SK-N-MC (cell line): ENCODE measurements at regions not wholly inside any gene's neighbourhood (a gene's known extent, or its start where the extent isn't known, plus 50 kb on each side); places are given as distances from the start of the nearest gene placed in this dataset.

ENCODE experiments used
- DNase-seq: peaks from one replicate; pipeline ENCODE4 v3.0.0-alpha.2; 2011; ENCODE audit warnings: low read depth, low spot score
- H3K27ac ChIP-seq: fragments of 200-600 bp; sonication (generic); 2 replicates; pipeline ENCODE4 v1.5.1; 2016; ENCODE audit warnings: mixed run types
- H3K36me3 ChIP-seq: fragments of 200-600 bp; sonication (generic); 2 replicates; pipeline ENCODE4 v1.6.1; 2017; ENCODE audit warnings: antibody characterized with exemption, low read length, mixed read lengths; ENCODE audit not compliant: insufficient read depth
- H3K4me3 ChIP-seq: fragments of 200-600 bp; sonication (generic); 2 replicates; pipeline ENCODE4 v1.5.1; 2016
- H3K9ac ChIP-seq: fragments of 200-600 bp; sonication (generic); 2 replicates; pipeline ENCODE4 v1.8.0; 2017; ENCODE audit warnings: mixed run types, mixed read lengths; ENCODE audit not compliant: insufficient read length
- H3K9me3 ChIP-seq: fragments of 200-600 bp; sonication (generic); 2 replicates; pipeline ENCODE4 v1.6.1; 2017; ENCODE audit warnings: low read depth, mild to moderate bottlenecking, antibody characterized with exemption, low read length, moderate library complexity, mixed read lengths
- EZH2 ChIP-seq: fragments of 200-600 bp; sonication (generic); IDR thresholded peaks from one replicate; pipeline ENCODE4 v1.6.1; 2017; ENCODE audit warnings: antibody characterized with exemption
- FOXP2 ChIP-seq: optimal IDR thresholded peaks from 2 replicates; pipeline ENCODE3; 2011; ENCODE audit warnings: mild to moderate bottlenecking, moderate library complexity; ENCODE audit not compliant: insufficient read depth; ENCODE audit errors: extremely low read length, control extremely low read depth
- POLR2AphosphoS5 ChIP-seq: IDR thresholded peaks from 2 replicates; pipeline ENCODE4 v1.6.1; 2012; ENCODE audit warnings: mild to moderate bottlenecking, low read depth, low read length, borderline replicate concordance

DNA sequence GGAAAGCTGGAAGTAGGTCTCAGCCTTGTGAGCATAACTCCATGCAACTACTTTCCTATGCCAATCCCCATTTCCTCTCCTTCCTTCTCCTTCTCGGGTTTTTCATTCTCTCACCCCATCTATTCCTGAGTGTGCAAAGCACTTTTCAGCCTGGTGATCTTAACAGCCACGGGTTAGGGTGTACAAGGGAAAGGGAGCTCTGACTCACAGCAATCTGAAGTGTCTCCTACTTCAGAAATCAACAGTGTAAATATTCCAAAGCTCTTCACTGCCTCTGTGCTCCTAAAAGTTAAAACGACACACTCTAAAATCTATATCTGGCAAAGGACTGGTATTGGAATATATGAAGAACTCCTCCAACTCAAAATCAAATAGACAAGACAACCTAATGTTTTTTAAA, 268.0 kb upstream of the IRX3 start:
- no peak overlapping the region for H3K4me3 ChIP-seq
- no peaks in the 10 kb centered on the region for H3K9me3 ChIP-seq
- TF ChIP-seq FOXP2 (no peak), POLR2AphosphoS5 (no peak), EZH2 (no peak)
- H3K9ac ChIP-seq: no peak overlapping the region
- H3K36me3 ChIP-seq: no peaks in the 10 kb centered on the region
- DNase-seq: no peak
- H3K27ac ChIP-seq: no peak overlapping the region

DNA sequence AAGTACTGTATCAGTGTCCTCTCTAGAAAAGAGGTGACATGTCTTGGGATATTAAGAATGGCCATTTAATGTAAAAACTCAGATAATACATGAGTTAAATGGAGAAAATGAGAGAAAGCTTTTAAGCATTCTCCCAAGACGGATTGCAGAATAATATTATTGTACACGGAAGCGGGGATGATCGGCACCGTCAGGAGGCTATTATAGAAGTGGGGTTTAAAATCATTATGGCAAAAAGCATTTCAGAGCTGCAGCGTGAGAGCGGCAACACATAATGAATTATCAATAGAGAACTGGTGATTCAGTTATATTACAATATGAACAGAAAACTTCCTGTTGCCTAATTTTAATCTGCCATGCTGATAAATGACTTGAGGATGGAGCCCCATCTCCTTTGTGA, 261.7 kb upstream of the IRX3 start:
- H3K9ac ChIP-seq: no peak overlapping the region
- H3K36me3 ChIP-seq: no peaks in the 10 kb centered on the region
- TF ChIP-seq POLR2AphosphoS5: no peak
- no peak for TF ChIP-seq EZH2
- TF ChIP-seq FOXP2: no peak
- H3K27ac ChIP-seq: no peak overlapping the region
- DNase-seq: no peak
- no peaks in the 10 kb centered on the region for H3K9me3 ChIP-seq
- H3K4me3 ChIP-seq: no peak overlapping the region

DNA sequence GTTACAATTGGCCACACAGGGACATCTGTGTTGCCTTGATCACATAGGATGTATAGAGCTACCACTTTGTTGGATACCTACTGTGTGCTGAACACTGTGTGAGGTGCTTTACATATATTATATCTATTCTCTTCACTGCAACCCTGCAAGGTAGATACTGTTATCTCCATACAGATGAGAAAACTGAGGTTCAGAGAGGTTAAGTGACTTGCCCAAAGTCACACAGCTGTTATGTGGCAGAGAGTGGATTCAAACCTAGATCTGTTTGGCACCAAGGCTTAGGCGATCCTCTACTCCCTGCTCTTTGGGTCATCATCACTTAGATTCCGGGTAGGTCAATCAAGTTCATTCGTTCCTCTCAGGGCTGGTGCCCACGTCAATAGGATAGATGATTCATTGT, 260.5 kb upstream of the IRX3 start:
- no peaks in the 10 kb centered on the region for H3K9me3 ChIP-seq
- no peak for DNase-seq
- no peak overlapping the region for H3K9ac ChIP-seq
- TF ChIP-seq POLR2AphosphoS5: no peak
- TF ChIP-seq FOXP2: no peak
- no peak for TF ChIP-seq EZH2
- no peaks in the 10 kb centered on the region for H3K36me3 ChIP-seq
- H3K4me3 ChIP-seq: no peak overlapping the region
- no peak overlapping the region for H3K27ac ChIP-seq

DNA sequence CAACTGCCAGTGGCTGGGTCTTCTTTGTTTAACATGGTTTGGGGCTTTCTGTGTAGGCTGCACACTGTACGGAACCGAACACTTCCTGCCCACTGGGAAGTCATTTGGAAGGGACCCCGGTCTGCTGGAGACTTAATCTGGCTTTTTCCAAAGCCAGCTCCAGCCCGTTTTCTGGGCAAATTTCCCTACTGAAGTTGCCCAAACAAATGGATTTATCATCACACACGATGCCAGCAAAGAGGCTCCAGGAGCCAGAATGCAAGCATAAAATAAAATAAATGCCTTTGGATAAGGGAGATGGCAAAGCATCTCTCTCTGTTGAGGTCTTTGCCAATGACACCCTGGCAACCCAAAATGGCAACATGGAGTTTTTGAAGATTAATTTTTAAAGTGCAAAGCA, 259.9 kb upstream of the IRX3 start:
- Histone ChIP-seq H3K9me3 (no peaks in the 10 kb centered on the region), H3K9ac (no peak overlapping the region), H3K36me3 (no peaks in the 10 kb centered on the region), H3K4me3 (no peak overlapping the region), H3K27ac (no peak overlapping the region)
- no peak for TF ChIP-seq FOXP2
- TF ChIP-seq POLR2AphosphoS5: no peak
- no peak for TF ChIP-seq EZH2
- no peak for DNase-seq

DNA sequence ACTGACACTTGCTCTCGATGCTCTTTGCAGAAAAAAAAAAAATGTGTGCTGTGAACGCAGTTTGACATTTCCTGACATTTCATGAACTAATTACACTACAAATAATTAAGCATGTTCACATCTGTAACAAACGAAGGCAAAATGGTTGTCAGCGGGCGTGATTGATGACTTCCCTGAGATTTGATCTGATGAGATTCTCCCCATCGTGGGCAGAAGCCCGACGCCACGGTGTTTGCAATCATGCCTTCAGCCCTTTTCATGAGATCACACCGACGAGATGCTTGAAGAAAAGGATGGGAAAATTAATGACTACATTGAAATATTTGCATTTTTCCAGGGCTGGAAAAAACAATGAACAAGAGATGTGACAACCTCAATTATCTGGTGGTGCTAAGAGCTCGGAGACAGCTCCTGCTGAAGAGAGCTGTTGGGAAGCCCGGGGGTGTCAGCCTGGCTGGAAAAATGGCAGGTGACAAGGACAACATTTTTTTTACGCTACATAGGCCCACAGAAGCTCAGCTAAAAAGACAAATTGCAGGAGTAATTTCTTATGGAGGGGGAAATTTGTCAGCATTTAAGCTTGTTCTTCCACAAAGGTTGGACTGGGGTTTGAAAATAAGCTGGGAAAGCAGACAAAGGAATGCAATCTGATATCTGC, 259.4 kb upstream of the IRX3 start:
- Histone ChIP-seq H3K36me3 (no peaks in the 10 kb centered on the region), H3K4me3 (no peak overlapping the region), H3K27ac (no peak overlapping the region), H3K9ac (no peak overlapping the region), H3K9me3 (no peaks in the 10 kb centered on the region)
- TF ChIP-seq FOXP2 (no peak), EZH2 (no peak), POLR2AphosphoS5 (no peak)
- DNase-seq: no peak

- no peak overlapping the region for H3K9ac ChIP-seq
- no peak overlapping the region for H3K27ac ChIP-seq
- H3K36me3 ChIP-seq: no peaks in the 10 kb centered on the region
- no peak for TF ChIP-seq EZH2
- no peak for DNase-seq
- no peak overlapping the region for H3K4me3 ChIP-seq
- no peaks in the 10 kb centered on the region for H3K9me3 ChIP-seq
Observed at GRCh38 chr16:54544553-54545180, 258.1 kb upstream of the IRX3 start.

DNA sequence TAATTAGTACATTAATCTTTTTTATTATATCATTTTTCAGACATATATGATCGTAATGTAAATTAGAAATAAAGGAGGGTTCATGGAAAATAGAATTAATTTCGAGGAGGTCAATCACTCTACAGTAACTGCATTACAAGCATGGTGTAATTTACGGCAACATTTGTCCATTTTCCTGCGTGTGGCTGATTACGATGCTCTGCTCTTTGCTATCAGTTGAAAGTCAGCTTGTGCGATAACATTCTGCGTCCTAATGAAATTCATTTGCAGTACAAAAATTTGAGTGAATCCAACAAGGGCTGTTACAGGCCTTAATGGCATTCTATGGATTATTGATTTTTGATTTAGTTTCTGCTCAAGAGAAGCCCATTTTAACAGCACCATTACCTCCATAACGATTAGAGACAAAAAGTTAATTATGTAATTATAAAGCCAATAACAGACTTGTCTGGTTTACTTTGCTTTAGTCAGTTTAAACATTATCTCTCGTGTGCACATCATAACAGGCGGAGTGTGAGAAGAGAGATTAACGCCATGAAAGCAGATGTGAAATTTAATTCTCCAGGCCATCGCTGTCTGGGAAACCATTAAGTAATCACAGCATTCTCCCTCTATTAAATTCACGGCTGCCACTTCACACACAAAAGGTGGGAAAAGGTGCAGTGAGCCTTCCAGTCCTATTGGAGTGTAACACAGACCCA, 256.4 kb upstream of the IRX3 start:
- TF ChIP-seq POLR2AphosphoS5: no peak
- no peak for TF ChIP-seq FOXP2
- TF ChIP-seq EZH2: no peak
- Histone ChIP-seq H3K9me3 (no peaks in the 10 kb centered on the region), H3K4me3 (no peak overlapping the region), H3K36me3 (no peaks in the 10 kb centered on the region), H3K27ac (no peak overlapping the region), H3K9ac (no peak overlapping the region)
- DNase-seq: no peak

DNA sequence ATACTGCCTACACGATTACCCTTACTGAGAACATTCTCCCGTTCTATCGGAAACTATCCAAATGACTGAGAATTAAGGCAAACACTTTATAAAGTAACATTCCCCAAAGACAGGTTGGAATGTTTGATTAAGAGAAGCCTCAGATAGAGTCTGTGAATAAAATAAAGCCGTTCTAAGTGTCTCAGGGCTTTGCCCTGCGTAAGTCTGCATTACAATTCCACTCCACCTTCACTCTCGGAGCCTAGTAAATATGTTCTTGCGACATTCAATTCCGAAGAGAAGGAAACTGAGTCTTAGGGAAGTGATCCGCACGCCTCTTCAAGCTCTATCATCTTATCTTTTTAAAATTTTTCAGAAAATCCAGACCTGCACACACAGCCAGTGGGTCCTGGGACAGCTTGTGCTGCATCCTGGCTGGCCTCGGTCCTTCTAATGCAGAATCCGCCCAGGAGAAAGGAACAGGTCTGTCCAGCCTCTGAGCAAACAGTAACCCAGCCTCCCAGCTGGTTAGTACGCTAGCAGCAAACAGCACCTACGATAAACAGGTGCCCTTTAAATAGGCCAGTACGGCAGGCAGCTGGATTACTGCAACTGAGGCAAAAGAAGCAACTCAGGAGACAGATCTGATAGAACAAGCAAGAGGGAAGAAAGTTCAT, 254.1 kb upstream of the IRX3 start:
- Histone ChIP-seq H3K4me3 (no peak overlapping the region), H3K9me3 (no peaks in the 10 kb centered on the region), H3K9ac (no peak overlapping the region), H3K27ac (no peak overlapping the region), H3K36me3 (no peaks in the 10 kb centered on the region)
- TF ChIP-seq FOXP2 (no peak), EZH2 (no peak), POLR2AphosphoS5 (no peak)
- no peak for DNase-seq
